Vagina (tissue), 2 donors: ENCODE measurements at regions not wholly inside any gene's neighbourhood (a gene's known extent, or its start where the extent isn't known, plus 50 kb on each side); places are given as distances from the start of the nearest gene placed in this dataset.

Source experiments
- POLR2A ChIP-seq, 2 donors: fragments of 450-650 bp; IDR thresholded peaks; one replicate each; pipeline ENCODE4 v1.6.1; 2017; ENCODE audit warnings: antibody characterized with exemption in 2 of 2, mild to moderate bottlenecking in 2 of 2, moderate library complexity in 2 of 2
- POLR2AphosphoS5 ChIP-seq, 2 donors: sonication (generic); formaldehyde crosslinking; IDR thresholded peaks; one replicate each; pipeline ENCODE4 v1.9.0; 2017; ENCODE audit warnings: antibody characterized with exemption in 2 of 2, mild to moderate bottlenecking in 2 of 2, low read depth in 1 of 2; ENCODE audit not compliant: insufficient read depth in 1 of 2

GRCh38 chr1:96253246-96254035, 468.1 kb upstream of the PTBP2 start:
- peak in 1 of 2 donors; percentile 52 for TF ChIP-seq POLR2AphosphoS5 (IDR thresholded peaks at IDR 0.05; ENCODE audit: insufficient read depth in 1 of 2, low read depth in 1 of 2)
- no peak for TF ChIP-seq POLR2A (IDR thresholded peaks at IDR 0.05)
